ENCODE measurements at regions not wholly inside any gene's neighbourhood (a gene's known extent, or its start where the extent isn't known, plus 50 kb on each side); places are given as distances from the start of the nearest gene placed in this dataset.
"Not testable (repeated sequence)": the region's sequence is repeated elsewhere in the genome, so short reads cannot be mapped to it uniquely, and the experiment has no call there.

DNA sequence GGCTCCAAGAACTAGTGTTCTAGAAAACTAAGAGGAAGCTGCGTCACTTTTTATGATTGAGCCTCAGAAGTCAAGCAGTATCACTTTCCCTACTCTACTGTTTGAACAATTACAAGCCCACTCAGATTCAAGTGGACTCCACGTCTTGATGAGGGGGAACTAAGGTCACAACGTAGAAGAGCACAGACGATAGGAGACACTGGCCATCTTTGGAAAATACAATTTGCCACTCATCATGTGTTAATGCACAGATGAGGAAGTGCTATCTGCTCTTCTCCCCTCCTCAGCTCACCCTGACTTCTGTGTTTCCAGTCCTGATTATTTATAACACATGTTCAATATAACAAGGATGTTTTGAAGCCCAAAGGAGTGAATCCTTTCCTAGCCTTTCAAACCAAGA is 76.1 kb upstream of the CYP1B1 start:
- Mint-ChIP-seq H3K4me1 (peaks cover 3% of the 10 kb centered on the region), H3K4me3 (no peak overlapping the region), H3K27me3 (peaks cover 12% of the 10 kb centered on the region), H3K27ac (no peak overlapping the region), H3K9me3 (no peaks in the 10 kb centered on the region), H3K36me3 (no peaks in the 10 kb centered on the region)
- no peak for ATAC-seq

DNA sequence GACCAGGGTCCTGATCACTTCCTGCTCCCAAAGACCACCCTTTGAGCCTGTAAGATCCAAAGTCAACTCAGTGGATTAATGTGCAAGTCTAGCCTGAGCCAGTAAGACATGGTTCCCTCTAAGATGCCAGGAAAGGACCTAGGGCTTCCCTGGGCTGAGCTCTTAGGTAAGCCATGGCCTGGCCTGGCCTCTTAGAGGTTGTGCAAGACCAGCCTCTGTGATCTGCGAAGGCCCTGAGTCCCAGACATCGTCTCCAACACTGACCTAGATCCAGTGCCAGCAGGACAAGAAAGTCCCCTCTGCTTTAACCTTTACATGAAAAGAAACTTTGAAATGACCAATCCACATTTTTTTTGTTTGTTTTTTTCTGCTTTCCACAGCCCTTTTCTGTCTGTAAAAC is 73.6 kb upstream of the CYP1B1 start:
- Mint-ChIP-seq H3K9me3 (no peaks in the 10 kb centered on the region), H3K36me3 (no peaks in the 10 kb centered on the region), H3K27me3 (peaks cover 9% of the 10 kb centered on the region), H3K4me3 (no peak overlapping the region), H3K27ac (no peak overlapping the region), H3K4me1 (peaks cover 7% of the 10 kb centered on the region)
- no peak for ATAC-seq

DNA sequence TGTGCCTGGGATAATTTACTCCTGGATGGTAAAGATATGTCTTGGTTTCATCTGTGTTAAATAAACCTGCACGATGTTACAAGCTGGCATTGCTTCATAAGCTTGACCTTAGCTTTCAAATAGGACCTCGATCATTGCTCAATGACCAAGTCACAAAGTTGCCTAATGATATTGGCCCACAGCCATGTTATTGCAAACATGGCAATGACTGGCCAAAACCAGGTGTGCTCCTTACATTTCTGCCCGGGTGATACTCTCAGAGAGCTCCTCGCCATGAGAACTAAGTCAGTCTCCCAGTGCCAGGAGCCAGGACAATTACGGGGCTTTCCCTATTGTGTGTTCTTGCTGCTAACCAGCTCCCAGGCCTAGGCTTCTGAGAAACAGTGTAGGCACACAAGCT is 72.5 kb upstream of the CYP1B1 start:
- Mint-ChIP-seq H3K27ac (no peak overlapping the region), H3K27me3 (no peaks in the 10 kb centered on the region), H3K9me3 (no peaks in the 10 kb centered on the region), H3K36me3 (no peaks in the 10 kb centered on the region), H3K4me1 (peaks cover 7% of the 10 kb centered on the region), H3K4me3 (no peak overlapping the region)
- ATAC-seq = no peak

DNA sequence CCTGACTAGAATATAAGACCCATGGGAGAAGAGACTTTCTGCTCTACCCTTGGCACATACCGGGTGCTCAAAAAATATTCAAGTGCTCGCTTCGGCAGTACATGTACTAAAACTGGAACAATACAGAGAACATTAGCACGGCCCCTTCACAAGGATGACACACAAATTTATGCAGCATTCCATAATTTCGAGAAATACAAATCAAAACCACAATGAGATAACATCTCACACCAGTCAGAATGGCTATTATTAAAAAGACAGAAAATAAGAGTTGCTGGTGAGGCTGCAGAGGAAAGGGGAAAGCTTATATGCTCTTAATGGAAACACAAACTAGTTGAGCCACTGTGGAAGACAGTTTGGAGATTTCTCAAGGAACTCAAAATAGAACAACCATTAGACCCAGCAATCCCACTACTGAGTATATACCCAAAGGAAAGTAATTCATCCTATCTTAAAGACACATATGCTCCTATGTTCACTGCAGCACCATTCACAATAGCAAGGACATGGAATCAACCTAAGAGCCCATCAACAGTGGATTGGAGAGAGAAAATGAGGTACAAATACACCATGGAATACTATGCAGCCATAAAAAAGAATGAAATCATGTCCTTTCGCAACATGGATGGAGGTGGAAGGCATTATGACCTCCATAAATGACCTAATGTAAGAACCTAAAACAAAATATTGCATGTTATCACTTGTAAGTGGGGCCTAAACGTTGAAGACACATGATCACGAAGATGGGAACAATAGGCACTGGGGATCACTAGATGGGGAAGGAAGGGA is 71.6 kb upstream of the CYP1B1 start:
- no peak overlapping the region for H3K4me3 Mint-ChIP-seq
- H3K36me3 Mint-ChIP-seq = peaks cover 3% of the 10 kb centered on the region
- H3K27ac Mint-ChIP-seq = no peak overlapping the region
- H3K27me3 Mint-ChIP-seq = no peaks in the 10 kb centered on the region
- no peak for ATAC-seq
- no peaks in the 10 kb centered on the region for H3K9me3 Mint-ChIP-seq
- peaks cover 7% of the 10 kb centered on the region for H3K4me1 Mint-ChIP-seq

DNA sequence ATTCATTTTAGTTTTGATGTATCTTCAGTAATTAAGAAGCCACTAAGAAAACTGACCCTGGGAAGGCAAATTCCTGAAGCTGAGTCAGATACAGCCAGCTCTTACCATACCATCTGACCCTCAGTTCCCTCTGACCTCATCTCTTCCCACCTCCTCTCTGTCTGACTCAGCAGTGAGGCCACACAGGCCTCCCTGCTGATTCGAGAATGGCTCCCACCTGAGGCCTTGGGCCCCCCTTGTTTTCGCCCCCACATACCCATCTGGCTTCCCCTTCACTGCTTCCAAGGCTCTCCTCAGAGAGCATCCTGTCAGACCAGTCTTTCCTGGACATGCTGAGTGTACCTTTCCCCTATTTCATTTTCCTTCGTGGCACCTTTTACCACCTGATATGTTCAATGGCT is 71.0 kb upstream of the CYP1B1 start:
- Mint-ChIP-seq H3K27me3 (peaks cover 6% of the 10 kb centered on the region), H3K9me3 (no peaks in the 10 kb centered on the region), H3K4me1 (peaks cover 7% of the 10 kb centered on the region), H3K36me3 (peaks cover 9% of the 10 kb centered on the region), H3K4me3 (no peak overlapping the region), H3K27ac (no peak overlapping the region)
- ATAC-seq = peak; percentile 91

DNA sequence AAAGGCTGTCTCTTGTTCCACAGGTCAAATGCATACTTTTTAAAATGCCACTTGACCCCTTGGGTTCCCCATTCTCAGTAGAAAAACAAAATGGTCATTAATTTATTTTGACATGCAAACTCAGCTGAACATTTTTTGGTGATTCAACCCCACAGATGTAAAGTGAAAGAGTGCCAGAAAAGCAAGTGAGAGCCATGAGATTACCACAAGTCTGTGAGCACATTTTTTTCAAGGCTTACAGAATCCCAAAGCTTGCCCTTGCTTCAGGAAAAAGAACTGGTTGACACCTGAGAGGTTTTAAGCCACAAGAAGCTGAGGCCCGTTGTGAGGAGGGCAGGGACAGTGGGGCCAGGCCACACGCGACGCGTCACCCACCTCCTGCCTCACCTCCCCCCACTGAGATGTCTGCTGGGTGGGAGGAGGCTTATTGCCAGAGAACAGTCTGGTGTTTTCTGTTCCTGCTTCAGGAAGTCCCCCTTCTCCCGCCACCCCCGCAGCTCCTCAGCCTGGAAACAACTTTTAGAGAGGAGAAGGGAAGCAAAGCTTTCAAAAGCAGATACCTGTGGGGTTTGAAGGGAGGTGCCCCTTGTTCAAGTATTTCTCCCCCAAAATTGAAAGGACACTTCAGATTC is 70.4 kb upstream of the CYP1B1 start:
- Mint-ChIP-seq H3K27ac (no peak overlapping the region), H3K9me3 (no peaks in the 10 kb centered on the region), H3K27me3 (peaks cover 11% of the 10 kb centered on the region), H3K4me3 (no peak overlapping the region), H3K4me1 (peaks cover 7% of the 10 kb centered on the region), H3K36me3 (peaks cover 11% of the 10 kb centered on the region)
- ATAC-seq = peak; percentile 86

DNA sequence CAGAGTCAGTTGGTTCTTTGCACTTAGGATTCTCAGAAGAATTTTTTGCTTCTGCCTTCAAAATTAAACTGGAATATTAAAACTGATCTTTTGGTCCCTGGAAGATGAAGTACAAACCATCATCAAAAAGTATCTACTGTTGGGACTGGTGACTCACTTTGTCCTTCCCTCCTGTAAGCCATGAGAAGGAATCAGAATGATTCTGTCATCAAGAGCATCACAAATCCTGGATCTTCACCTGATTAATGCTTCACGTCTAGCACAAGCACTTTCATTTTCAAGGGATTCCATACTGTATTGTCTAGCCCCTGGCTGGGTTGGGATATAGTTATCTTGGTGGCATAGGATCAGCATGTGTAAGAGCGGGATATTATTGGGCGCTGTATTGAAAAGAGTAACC is 69.3 kb upstream of the CYP1B1 start:
- ATAC-seq = no peak
- H3K9me3 Mint-ChIP-seq = no peaks in the 10 kb centered on the region
- no peak overlapping the region for H3K27ac Mint-ChIP-seq
- peaks cover 7% of the 10 kb centered on the region for H3K4me1 Mint-ChIP-seq
- no peak overlapping the region for H3K4me3 Mint-ChIP-seq
- H3K27me3 Mint-ChIP-seq = peaks cover 15% of the 10 kb centered on the region
- peaks cover 11% of the 10 kb centered on the region for H3K36me3 Mint-ChIP-seq

DNA sequence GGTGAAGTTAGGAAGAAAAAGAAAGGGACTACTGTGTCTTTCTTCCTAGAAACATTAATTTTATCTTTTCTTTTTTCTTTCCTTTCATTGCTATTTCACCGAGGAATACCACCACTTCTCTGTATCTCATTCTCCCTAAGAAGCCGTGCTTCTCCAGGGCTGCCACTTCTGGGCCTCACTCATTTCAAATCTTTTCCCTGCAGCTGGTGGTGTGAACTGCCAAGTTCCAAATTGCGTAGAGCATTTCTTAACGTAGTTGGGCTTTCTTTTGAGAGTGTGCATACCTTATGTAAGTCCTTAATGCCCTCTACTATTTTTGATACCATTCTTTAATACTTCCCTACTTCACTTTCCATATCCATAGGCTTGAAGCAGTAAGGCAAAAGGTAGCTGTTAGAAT is 66.7 kb upstream of the CYP1B1 start:
- peaks cover 7% of the 10 kb centered on the region for H3K4me1 Mint-ChIP-seq
- no peak overlapping the region for H3K4me3 Mint-ChIP-seq
- H3K9me3 Mint-ChIP-seq = no peaks in the 10 kb centered on the region
- peaks cover 11% of the 10 kb centered on the region for H3K36me3 Mint-ChIP-seq
- peaks cover 15% of the 10 kb centered on the region for H3K27me3 Mint-ChIP-seq
- ATAC-seq = no peak
- H3K27ac Mint-ChIP-seq = no peak overlapping the region

DNA sequence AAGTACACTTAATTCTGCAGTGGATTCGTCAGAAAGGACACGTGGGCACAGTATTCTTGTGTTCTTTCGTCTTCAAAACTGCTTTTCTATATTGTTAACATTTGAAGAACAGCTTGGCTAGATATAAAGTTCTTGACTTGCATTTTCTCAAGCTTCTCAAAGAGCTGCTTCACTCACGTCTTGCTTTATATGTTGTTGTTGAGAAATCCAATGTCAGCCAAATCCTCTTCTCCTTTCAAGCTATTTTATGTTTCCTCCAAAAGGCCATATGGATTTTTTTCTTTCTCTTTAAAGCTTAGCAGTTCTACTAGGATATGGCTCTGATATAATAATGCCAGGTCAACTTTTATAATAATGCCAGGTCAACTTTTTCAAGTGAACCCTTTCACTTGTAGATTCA is 65.5 kb upstream of the CYP1B1 start:
- H3K36me3 Mint-ChIP-seq = peaks cover 17% of the 10 kb centered on the region
- H3K27ac Mint-ChIP-seq = no peak overlapping the region
- ATAC-seq = no peak
- H3K4me3 Mint-ChIP-seq = no peak overlapping the region
- peaks cover 15% of the 10 kb centered on the region for H3K27me3 Mint-ChIP-seq
- no peaks in the 10 kb centered on the region for H3K4me1 Mint-ChIP-seq
- H3K9me3 Mint-ChIP-seq = no peaks in the 10 kb centered on the region

DNA sequence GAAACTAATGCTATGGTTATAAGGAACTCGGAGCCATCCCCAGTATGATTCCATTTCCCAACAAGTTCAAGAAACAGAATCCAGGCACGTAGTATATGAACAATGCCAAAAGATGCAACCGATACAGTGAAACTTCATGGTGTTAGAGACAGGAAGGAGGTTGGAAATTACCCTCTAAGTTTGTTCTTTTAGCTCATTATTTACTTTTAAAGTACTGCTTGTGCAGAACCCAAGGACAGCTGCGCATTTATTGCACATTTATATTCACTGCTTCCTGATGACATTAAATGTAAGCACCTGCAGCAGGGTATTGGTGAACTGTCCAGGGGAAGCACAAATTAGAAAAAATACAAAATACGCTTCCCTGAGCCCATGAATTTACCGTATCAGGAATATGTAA is 63.0 kb upstream of the CYP1B1 start:
- no peak for ATAC-seq
- H3K36me3 Mint-ChIP-seq = peaks cover 17% of the 10 kb centered on the region
- peaks cover 15% of the 10 kb centered on the region for H3K27me3 Mint-ChIP-seq
- no peak overlapping the region for H3K4me3 Mint-ChIP-seq
- H3K27ac Mint-ChIP-seq = no peak overlapping the region
- H3K9me3 Mint-ChIP-seq = no peaks in the 10 kb centered on the region
- no peaks in the 10 kb centered on the region for H3K4me1 Mint-ChIP-seq

DNA sequence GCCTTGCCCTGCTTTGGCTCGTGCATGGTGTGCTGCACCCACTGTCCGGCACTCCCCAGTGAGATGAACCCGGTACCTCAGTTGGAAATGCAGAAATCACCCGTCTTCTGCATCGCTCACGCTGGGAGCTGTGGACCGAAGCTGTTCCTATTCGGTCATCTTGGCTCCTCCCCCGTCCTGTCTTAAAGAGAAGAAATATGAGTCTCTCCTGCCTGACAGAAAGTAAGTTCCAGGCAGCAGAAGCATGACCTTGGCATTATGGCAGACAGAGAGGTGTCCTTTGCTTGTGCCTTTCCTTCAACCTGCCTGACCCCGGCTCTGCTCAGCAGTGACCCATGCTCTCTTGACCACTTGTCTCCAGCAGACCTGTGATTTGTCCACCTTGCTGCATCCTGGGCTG is 62.5 kb upstream of the CYP1B1 start:
- Mint-ChIP-seq H3K27me3 (peaks cover 15% of the 10 kb centered on the region), H3K27ac (no peak overlapping the region), H3K4me3 (no peak overlapping the region), H3K4me1 (no peaks in the 10 kb centered on the region), H3K9me3 (no peaks in the 10 kb centered on the region), H3K36me3 (peaks cover 17% of the 10 kb centered on the region)
- no peak for ATAC-seq

DNA sequence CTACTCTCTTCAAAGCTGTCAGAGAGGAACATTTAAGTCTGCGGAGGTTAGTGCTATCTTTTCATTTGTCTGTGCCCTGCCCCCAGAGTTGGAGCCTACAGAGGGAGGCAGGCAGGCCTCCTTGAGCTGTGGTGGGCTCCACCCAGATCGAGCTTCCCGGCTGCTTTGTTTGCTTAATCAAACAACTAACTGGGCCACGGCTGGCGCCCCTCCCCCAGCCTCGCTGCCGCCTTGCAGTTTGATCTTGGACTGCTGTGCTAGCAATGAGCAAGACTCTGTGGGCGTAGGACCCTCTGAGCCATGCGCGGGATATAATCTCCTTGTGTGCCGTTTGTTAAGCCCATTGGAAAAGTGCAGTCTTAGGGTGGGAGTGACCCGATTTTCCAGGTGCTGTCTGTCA is 62.0 kb upstream of the CYP1B1 start:
- not testable (repeated sequence) for ATAC-seq, H3K4me1 Mint-ChIP-seq, H3K9me3 Mint-ChIP-seq, H3K27ac Mint-ChIP-seq, H3K4me3 Mint-ChIP-seq
- peaks cover 15% of the 10 kb centered on the region for H3K27me3 Mint-ChIP-seq
- H3K36me3 Mint-ChIP-seq = peaks cover 17% of the 10 kb centered on the region

DNA sequence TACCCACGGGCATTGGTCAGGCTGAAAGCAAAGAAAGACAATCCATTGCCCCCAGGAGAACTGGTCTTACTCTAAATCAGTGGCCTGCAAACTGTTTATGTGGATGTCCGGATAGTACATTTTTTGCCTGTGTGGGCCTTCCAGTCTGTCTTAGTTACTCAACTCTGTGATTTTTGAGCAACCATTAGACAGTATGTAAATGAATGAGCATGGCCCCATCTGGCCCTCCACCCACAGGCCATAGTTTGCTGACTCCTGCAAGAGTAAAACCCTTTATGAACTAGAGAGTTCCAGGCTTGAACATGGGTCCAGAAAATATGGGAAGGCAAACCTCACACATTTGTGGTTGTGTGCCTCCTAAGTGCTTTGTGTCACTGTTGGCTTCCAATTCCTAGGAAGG is 55.7 kb upstream of the CYP1B1 start:
- Mint-ChIP-seq H3K27me3 (no peaks in the 10 kb centered on the region), H3K4me1 (peaks cover 24% of the 10 kb centered on the region), H3K36me3 (peaks cover 11% of the 10 kb centered on the region), H3K9me3 (peaks cover 8% of the 10 kb centered on the region), H3K4me3 (no peak overlapping the region), H3K27ac (no peak overlapping the region)
- no peak for ATAC-seq

DNA sequence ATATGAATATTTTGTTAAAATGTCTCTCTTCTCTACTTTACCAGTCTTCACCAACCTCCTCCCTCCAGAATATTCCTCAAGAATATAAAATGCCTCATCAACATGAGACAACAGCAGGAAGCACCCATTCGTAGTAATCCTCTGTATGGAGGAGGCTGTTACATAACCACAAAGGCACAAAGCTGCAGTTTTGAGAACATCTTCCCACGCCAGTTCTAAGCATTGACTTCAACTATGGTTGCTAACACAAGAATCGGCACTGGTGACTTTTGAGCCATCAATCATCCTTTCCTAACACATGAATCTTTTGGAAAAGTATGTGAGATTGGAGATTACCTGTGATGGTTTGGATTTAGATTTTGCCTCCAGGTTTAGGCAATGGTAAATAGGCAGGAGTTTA is 54.9 kb upstream of the CYP1B1 start:
- Mint-ChIP-seq H3K4me3 (no peak overlapping the region), H3K4me1 (peaks cover 24% of the 10 kb centered on the region), H3K9me3 (peaks cover 15% of the 10 kb centered on the region), H3K27me3 (no peaks in the 10 kb centered on the region), H3K27ac (no peak overlapping the region), H3K36me3 (peaks cover 15% of the 10 kb centered on the region)
- no peak for ATAC-seq

DNA sequence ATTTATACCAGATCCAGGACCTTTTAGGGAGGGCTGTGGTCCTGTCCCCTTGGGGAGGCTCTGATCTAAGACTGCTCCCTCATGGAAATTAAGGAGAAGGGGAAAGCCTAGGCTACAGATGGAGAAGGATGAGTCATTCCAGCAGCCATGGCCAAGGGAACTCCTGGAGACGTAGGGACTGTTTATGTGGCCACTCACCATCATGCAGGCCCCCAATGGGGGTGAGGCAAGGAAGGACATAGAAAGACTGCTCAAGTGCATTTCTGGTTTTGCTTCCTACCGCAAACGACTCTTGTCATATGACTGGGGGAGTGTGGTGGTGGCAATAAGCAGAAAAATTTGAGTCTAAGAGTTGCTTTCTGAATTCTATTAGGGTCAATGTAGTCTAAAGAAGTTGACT is 54.0 kb upstream of the CYP1B1 start:
- peaks cover 16% of the 10 kb centered on the region for H3K9me3 Mint-ChIP-seq
- no peak overlapping the region for H3K4me3 Mint-ChIP-seq
- peak overlapping the region; percentile 42 for H3K27ac Mint-ChIP-seq
- no peak for ATAC-seq
- peaks cover 15% of the 10 kb centered on the region for H3K36me3 Mint-ChIP-seq
- H3K27me3 Mint-ChIP-seq = no peaks in the 10 kb centered on the region
- H3K4me1 Mint-ChIP-seq = peaks cover 24% of the 10 kb centered on the region

DNA sequence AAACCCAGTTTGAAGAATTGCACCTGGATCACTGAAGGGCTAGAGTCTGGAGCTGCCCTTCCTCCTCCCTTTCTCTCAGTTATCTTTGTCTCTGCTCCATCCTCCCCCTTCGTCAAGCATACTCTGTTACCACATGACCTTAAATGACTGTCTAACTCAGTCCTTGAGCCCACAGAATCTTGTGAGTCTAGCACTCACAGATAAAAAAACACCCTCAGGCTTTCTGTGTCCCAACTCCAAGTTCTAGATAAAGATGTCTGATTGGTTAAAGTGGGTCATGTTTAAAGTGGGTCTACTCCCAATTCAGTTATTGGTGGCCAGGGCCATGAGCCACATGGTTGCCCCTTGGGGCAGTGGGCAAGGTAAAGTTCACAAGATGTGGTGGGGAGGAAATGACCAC is 53.5 kb upstream of the CYP1B1 start:
- H3K9me3 Mint-ChIP-seq = peaks cover 16% of the 10 kb centered on the region
- H3K27me3 Mint-ChIP-seq = no peaks in the 10 kb centered on the region
- peak overlapping the region; percentile 42 for H3K27ac Mint-ChIP-seq
- peaks cover 24% of the 10 kb centered on the region for H3K4me1 Mint-ChIP-seq
- no peak overlapping the region for H3K4me3 Mint-ChIP-seq
- H3K36me3 Mint-ChIP-seq = peaks cover 15% of the 10 kb centered on the region
- peak; percentile 9 for ATAC-seq
